Small intestine (tissue), 7 donors: ENCODE measurements at regions not wholly inside any gene's neighbourhood (a gene's known extent, or its start where the extent isn't known, plus 50 kb on each side); places are given as distances from the start of the nearest gene placed in this dataset.
"Not testable (repeated sequence)": the region's sequence is repeated elsewhere in the genome, so short reads cannot be mapped to it uniquely, and the experiment has no call there.

Experiments used
- DNase-seq, 2 donors: peaks; one replicate each; pipeline versions ENCODE4 v3.0.0 to v3.0.0-alpha.2; 2013
- FAIRE-seq: peaks from 2 replicates; lab custom pipeline; 2012; peaks lifted over from hg19 to GRCh38; lab: Jason Lieb, UNC
- H3K27ac ChIP-seq, 3 donors: one replicate each; pipeline ENCODE4 v1.5.1; 2013; ENCODE audit warnings: low read length in 2 of 3, mild to moderate bottlenecking in 2 of 3, control low read depth in 1 of 3, inconsistent platforms in 1 of 3, low read depth in 1 of 3, moderate library complexity in 1 of 3
- H3K27me3 ChIP-seq, 3 donors: one replicate each; pipeline ENCODE4 v1.6.1; 2013; ENCODE audit warnings: low read length in 3 of 3, inconsistent platforms in 1 of 3; ENCODE audit not compliant: control insufficient read depth in 3 of 3, insufficient read depth in 3 of 3
- H3K36me3 ChIP-seq, 3 donors: one replicate each; pipeline ENCODE4 v1.6.1; 2013; ENCODE audit warnings: low read length in 3 of 3, inconsistent platforms in 1 of 3, low read depth in 1 of 3, mild to moderate bottlenecking in 1 of 3, moderate library complexity in 1 of 3; ENCODE audit not compliant: control insufficient read depth in 3 of 3, insufficient read depth in 2 of 3
- H3K4me1 ChIP-seq, 3 donors: one replicate each; pipeline ENCODE4 v1.6.1; 2013; ENCODE audit warnings: low read length in 2 of 3, inconsistent platforms in 1 of 3, low read depth in 1 of 3, mild to moderate bottlenecking in 1 of 3, moderate library complexity in 1 of 3; ENCODE audit not compliant: control insufficient read depth in 3 of 3, insufficient read depth in 2 of 3
- H3K4me3 ChIP-seq, 3 donors: one replicate each; pipeline ENCODE4 v1.5.1; 2013; ENCODE audit warnings: low read length in 3 of 3, control low read depth in 1 of 3, inconsistent platforms in 1 of 3, low read depth in 1 of 3, mild to moderate bottlenecking in 1 of 3, moderate library complexity in 1 of 3
- H3K9me3 ChIP-seq, 2 donors: one replicate each; pipeline ENCODE4 v1.6.1; 2013; ENCODE audit warnings: low read depth in 1 of 2, low read length in 1 of 2; ENCODE audit not compliant: control insufficient read depth in 2 of 2, insufficient read depth in 1 of 2
- WGBS, 3 donors: extraction: QIAGEN DNeasy Blood & Tissue Kit; methylation state at CpG; one replicate each; pipeline ENCODE4 v1.1.7; 2013; 5-methylcytosine and 5-hydroxymethylcytosine counted together
- donor health status: healthy with polysubstance abuse.
- donor health status: control.
- donor health status: control.
- donor health status: Bipolar disorder and iron deficiency.
- donor health status: healthy.

DNA sequence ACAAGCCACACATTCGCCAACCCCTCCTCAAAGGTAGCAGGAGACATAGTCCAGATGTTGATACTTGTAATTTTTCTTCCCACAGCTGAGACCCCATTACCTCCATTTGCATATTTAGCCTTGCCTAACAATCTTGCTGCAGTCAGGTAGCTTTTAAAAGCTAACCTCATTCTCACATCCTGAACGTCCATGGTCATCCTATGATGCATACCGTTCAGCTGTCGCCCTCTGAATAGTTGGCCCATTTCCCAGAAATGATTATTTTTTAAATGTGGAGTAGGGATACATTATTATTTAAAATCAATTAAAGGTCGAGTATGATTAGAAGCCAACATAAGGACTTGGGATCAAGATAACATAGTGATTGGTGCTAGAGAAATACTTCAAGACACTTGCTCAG is 165.0 kb downstream of the MEX3B start:
- Histone ChIP-seq H3K4me1 (no peaks in the 10 kb centered on the region), H3K4me3 (no peak overlapping the region), H3K36me3 (no peaks in the 10 kb centered on the region), H3K27ac (no peak overlapping the region), H3K27me3 (no peaks in the 10 kb centered on the region), H3K9me3 (no peaks in the 10 kb centered on the region)
- 33 to 63% (median 44%) methylated on average over 5 of the region's 5 CpGs for WGBS, 3 donors
- DNase-seq = no peak
- FAIRE-seq = no peak

DNA sequence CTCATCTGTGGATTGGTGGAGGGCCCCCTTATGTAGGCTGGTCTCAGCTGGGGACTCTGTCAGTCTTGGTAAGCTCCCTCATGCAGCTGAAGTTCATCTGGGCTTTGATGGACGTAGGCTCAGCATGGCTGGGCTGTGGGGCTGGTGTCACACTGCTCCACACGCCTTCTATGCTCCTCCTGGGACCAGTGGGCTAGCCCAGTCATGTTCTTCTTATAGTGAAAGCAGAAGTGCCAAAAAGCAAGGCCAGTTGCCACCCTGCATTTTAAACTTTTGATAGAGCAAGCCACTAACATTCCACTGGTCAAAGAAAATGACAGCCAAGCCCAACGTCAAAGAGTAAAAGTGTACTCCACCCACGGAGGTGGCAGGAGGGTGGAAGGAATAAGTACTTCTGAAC is 165.5 kb downstream of the MEX3B start:
- FAIRE-seq = no peak
- WGBS, 3 donors = 60 to 75% (median 67%) methylated on average over 4 of the region's 4 CpGs
- no peak for DNase-seq
- H3K36me3 ChIP-seq = no peaks in the 10 kb centered on the region
- no peak overlapping the region for H3K4me3 ChIP-seq
- H3K27me3 ChIP-seq = no peaks in the 10 kb centered on the region
- no peak overlapping the region for H3K27ac ChIP-seq
- no peaks in the 10 kb centered on the region for H3K9me3 ChIP-seq
- no peaks in the 10 kb centered on the region for H3K4me1 ChIP-seq

DNA sequence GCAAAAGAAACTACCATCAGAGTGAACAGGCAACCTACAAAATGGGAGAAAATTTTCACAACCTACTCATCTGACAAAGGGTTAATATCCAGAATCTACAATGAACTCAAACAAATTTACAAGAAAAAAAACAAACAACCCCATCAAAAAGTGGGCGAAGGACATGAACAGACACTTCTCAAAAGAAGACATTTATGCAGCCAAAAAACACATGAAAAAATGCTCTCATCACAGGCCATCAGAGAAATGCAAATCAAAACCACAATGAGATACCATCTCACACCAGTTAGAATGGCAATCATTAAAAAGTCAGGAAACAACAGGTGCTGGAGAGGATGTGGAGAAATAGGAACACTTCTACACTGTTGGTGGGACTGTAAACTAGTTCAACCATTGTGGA is 170.1 kb downstream of the MEX3B start:
- H3K4me3 ChIP-seq, H3K9me3 ChIP-seq, H3K36me3 ChIP-seq, H3K27me3 ChIP-seq, H3K27ac ChIP-seq, H3K4me1 ChIP-seq, FAIRE-seq, DNase-seq: not testable (repeated sequence)
- 83 to 91% (median 87%) methylated on average over 1 of the region's 1 CpG for WGBS, 3 donors

DNA sequence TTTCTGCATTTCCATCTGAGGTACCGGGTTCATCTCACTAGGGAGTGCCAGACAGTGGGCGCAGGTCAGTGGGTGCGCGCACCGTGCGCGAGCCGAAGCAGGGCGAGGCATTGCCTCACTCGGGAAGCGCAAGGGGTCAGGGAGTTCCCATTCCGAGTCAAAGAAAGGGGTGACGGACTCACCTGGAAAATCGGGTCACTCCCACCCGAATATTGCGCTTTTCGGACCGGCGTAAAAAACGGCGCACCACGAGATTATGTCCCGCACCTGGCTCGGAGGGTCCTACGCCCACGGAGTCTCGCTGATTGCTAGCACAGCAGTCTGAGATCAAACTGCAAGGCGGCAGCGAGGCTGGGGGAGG is 175.1 kb downstream of the MEX3B start:
- 83 to 93% (median 84%) methylated on average over 11 to 23 of the region's 29 CpGs for WGBS, 3 donors
- FAIRE-seq = not testable (repeated sequence)

DNA sequence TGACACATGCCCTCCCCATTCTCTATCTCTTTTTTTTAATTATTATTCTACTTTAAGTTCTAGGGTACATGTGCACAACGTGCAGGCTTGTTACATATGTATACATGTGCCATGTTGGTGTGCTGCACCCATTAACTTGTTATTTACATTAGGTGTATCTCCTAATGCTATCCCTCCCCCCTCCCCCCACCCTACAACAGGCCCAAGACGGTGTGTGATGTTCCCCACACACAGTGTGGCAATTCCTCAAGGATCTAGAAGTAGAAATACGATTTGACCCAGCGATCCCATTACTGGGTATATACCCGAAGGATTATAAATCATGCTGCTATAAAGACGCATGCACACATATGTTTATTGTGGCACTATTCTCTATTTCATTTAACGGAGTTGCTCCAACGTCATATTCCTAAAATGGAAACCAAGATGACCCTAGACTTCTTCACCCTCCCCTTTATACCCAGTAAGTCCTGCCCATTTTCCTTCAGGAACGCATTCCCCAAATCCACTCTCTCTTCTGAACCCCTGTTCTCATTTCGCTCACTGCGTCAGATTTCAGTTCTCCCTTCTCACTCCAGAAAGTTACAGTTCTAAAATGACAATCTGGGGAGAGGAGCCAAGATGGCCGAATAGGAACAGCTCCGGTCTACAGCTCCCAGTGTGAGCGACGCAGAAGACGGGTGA is 175.6 kb downstream of the MEX3B start:
- not testable (repeated sequence) for DNase-seq, H3K27me3 ChIP-seq, FAIRE-seq, H3K4me3 ChIP-seq, H3K9me3 ChIP-seq, H3K27ac ChIP-seq, H3K36me3 ChIP-seq, H3K4me1 ChIP-seq
- 83 to 91% (median 86%) methylated on average over 15 to 16 of the region's 16 CpGs for WGBS, 3 donors

More for the DNA sequence above, 175.1 kb downstream of the MEX3B start:
- not testable (repeated sequence) for H3K4me3 ChIP-seq, H3K36me3 ChIP-seq, DNase-seq, H3K4me1 ChIP-seq, H3K27ac ChIP-seq, H3K9me3 ChIP-seq, H3K27me3 ChIP-seq

DNA sequence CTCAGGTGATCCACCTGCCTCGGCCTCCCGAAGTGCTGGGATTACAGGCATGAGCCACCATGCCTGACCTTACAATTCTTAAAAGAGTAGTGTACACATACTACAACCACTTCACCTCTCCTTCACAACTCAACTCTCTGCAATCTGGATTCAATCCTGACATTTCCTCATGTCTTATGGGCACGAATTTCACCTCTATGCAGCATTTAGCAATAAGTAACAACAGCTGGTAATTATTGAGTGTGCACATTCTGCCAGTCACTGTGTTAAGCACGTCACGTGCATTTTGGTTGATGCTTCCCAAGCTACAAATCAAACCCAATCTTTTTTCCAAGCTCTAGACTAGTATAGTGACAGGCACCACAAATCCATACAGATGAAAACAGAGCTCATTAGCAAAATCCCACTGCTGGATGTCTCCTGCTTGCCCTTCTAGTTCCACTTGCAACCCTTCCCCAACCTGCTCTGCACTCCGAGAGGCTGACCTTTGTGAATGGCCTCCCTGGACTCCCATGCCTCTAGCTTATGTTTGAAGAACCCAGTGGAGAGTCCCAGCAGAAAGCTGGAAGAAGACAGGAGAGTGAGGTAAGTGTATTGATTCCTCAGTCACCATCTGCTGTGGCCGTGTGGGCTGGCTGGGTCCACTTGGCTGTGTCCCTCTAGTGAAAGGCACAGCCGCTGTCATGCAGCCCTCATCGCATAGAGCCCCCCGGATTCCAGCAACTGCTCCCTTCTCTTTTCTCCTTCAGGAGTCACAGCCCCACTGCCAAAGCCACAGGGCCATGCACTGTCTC is 176.5 kb downstream of the MEX3B start:
- DNase-seq (no peak), FAIRE-seq (no peak)
- H3K27ac ChIP-seq = no peak overlapping the region
- 84 to 86% (median 84%) methylated on average over 10 of the region's 10 CpGs for WGBS, 3 donors
- H3K4me3 ChIP-seq = no peak overlapping the region
- H3K9me3 ChIP-seq = no peaks in the 10 kb centered on the region
- no peaks in the 10 kb centered on the region for H3K4me1 ChIP-seq
- H3K27me3 ChIP-seq = no peaks in the 10 kb centered on the region
- no peaks in the 10 kb centered on the region for H3K36me3 ChIP-seq

DNA sequence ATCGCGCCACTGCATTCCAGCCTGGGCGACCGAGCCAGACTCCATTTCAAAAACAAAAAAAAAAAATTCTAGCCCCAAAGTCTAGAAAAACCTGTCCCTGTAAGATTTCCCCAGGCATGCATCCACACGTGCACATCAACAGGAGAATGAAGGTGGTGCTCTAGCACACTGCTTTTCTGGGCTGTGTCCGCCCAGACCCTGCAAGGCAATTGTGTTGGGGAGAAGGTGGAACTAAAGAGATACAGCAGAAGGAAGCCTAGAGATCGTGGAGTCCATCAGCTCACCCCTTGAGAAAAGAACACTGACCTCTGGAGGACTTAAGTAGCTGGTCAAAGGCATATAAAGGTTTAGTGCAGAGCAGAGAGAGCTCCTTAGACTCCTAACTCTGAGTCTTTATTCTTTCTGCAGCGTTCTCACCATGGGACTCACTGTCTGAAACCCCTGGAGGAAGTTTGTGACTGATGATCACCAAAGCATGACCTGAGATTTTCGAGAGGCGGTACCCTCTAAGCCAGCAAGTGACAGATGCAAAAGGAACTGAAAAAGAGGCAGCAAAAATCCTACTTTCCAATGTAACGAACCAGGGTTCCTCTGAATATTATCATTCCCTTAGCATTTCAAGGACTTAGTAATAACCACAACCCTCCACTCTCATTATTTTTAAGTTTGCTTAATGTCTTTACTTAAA is 179.8 kb downstream of the MEX3B start:
- FAIRE-seq (no peak), DNase-seq (no peak)
- Histone ChIP-seq H3K4me1 (no peaks in the 10 kb centered on the region), H3K27ac (no peak overlapping the region), H3K4me3 (no peak overlapping the region), H3K27me3 (no peaks in the 10 kb centered on the region), H3K9me3 (no peaks in the 10 kb centered on the region), H3K36me3 (no peaks in the 10 kb centered on the region)
- WGBS, 3 donors = 83 to 88% (median 84%) methylated on average over 11 of the region's 11 CpGs

DNA sequence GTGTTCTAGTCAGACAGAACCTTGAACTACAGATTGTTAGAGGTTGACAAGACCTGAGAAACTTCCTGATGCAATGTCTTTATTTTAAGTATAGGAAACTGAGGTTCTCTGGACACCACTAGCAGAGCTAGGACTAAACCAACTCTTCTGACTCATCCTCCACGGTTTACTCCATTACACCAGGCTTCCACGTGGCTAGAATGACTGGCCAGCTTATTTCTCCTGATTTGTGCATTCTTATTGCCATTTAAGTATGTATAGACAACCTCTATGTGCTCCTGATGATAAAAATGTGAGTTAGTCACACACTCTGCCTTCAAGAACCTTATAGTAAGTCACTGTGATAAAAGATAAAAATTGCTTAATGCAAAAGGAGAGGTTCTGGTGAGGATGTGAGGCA is 182.7 kb downstream of the MEX3B start:
- 53 to 67% (median 54%) methylated on average over 2 of the region's 2 CpGs for WGBS, 3 donors
- Histone ChIP-seq H3K4me3 (no peak overlapping the region), H3K9me3 (no peaks in the 10 kb centered on the region), H3K27me3 (no peaks in the 10 kb centered on the region), H3K27ac (no peak overlapping the region), H3K36me3 (peaks cover 0 to 2% (median 0%) of the 10 kb centered on the region in 3 donors), H3K4me1 (no peaks in the 10 kb centered on the region)
- FAIRE-seq = no peak
- no peak for DNase-seq
